Thyroid gland (tissue), 4 donors: ENCODE measurements at regions not wholly inside any gene's neighbourhood (a gene's known extent, or its start where the extent isn't known, plus 50 kb on each side); places are given as distances from the start of the nearest gene placed in this dataset.

Experiments used
- CTCF ChIP-seq, 6 experiments: fragments of 200-600 bp in 3 of 6; fragments of 450-650 bp in 3 of 6; sonication (generic) in 3 of 6; IDR thresholded peaks; one replicate each; pipeline ENCODE4 v1.5.1; 2016 to 2019; ENCODE audit warnings: antibody characterized with exemption in 6 of 6, mild to moderate bottlenecking in 2 of 6, inconsistent platforms in 1 of 6, moderate library complexity in 1 of 6
- POLR2A ChIP-seq, 2 donors: fragments of 450-650 bp; IDR thresholded peaks; one replicate each; pipeline ENCODE4 v1.6.1; 2017; ENCODE audit warnings: antibody characterized with exemption in 2 of 2, mild to moderate bottlenecking in 2 of 2, moderate library complexity in 1 of 2

GRCh38 chr11:127816962-127817361 lies 770.4 kb downstream of the ETS1 start:
- TF ChIP-seq CTCF (IDR thresholded peaks at IDR 0.05) (no peak), POLR2A (IDR thresholded peaks at IDR 0.05) (no peak)
